DOHH2 (cell line): ENCODE measurements at regions not wholly inside any gene's neighbourhood (a gene's known extent, or its start where the extent isn't known, plus 50 kb on each side); places are given as distances from the start of the nearest gene placed in this dataset.
A peak's percentile ranks its signal among the peaks of the same experiment; 100 is the strongest.

Source experiments
- H3F3A ChIP-seq: fragments of 200-600 bp; sonication (generic), shearing (Covaris generic); 2 replicates; pipeline ENCODE4 v1.6.0; 2016; ENCODE audit warnings: antibody characterized with exemption, mild to moderate bottlenecking; ENCODE audit not compliant: control insufficient read depth, insufficient read depth
- H3K27ac ChIP-seq: fragments of 200-600 bp; sonication (generic); 2 replicates; pipeline ENCODE4 v1.5.1; 2014; ENCODE audit warnings: low read depth, mild to moderate bottlenecking, low read length, moderate library complexity
- H3K27me3 ChIP-seq: fragments of 200-600 bp; sonication (generic); 2 replicates; pipeline ENCODE4 v1.6.1; 2014; ENCODE audit warnings: mild to moderate bottlenecking, low read length, mixed read lengths; ENCODE audit not compliant: control insufficient read depth
- H3K36me3 ChIP-seq: fragments of 200-600 bp; sonication (generic); 2 replicates; pipeline ENCODE4 v1.6.1; 2014; ENCODE audit warnings: mild to moderate bottlenecking, low read length, moderate library complexity, mixed read lengths; ENCODE audit not compliant: control insufficient read depth
- H3K4me1 ChIP-seq: fragments of 200-600 bp; sonication (generic); 2 replicates; pipeline ENCODE4 v1.6.1; 2014; ENCODE audit warnings: mild to moderate bottlenecking, low read length, mixed read lengths; ENCODE audit not compliant: control insufficient read depth
- H3K4me2 ChIP-seq: fragments of 200-600 bp; sonication (generic); 2 replicates; pipeline ENCODE4 v1.6.0; 2014; ENCODE audit warnings: mild to moderate bottlenecking, low read length, moderate library complexity
- H3K4me3 ChIP-seq: fragments of 200-600 bp; sonication (generic); 2 replicates; pipeline ENCODE4 v1.5.1; 2014; ENCODE audit warnings: mild to moderate bottlenecking, low read length, mixed read lengths
- H3K79me2 ChIP-seq: fragments of 200-600 bp; sonication (generic); 2 replicates; pipeline ENCODE4 v1.6.1; 2014; ENCODE audit warnings: mild to moderate bottlenecking, low read length, mixed read lengths; ENCODE audit not compliant: control insufficient read depth
- H3K9me2 ChIP-seq: fragments of 200-600 bp; sonication (generic); replicated peaks from 2 replicates; pipeline ENCODE4 v1.6.1; 2014; ENCODE audit warnings: mild to moderate bottlenecking, low read length, mixed read lengths; ENCODE audit not compliant: control insufficient read depth
- H3K9me3 ChIP-seq: fragments of 200-600 bp; sonication (generic); 2 replicates; pipeline ENCODE4 v1.6.1; 2014; ENCODE audit warnings: antibody characterized with exemption, low read length, mixed read lengths; ENCODE audit not compliant: control insufficient read depth, insufficient read depth
- H4K20me1 ChIP-seq: fragments of 200-600 bp; sonication (generic); 2 replicates; pipeline ENCODE4 v1.6.0; 2014; ENCODE audit warnings: low read depth, mild to moderate bottlenecking, antibody characterized with exemption, low read length, moderate library complexity; ENCODE audit not compliant: control insufficient read depth, insufficient read depth
- CTCF ChIP-seq: fragments of 200-600 bp; sonication (generic); IDR thresholded peaks from one replicate; pipeline ENCODE4 v1.5.1; 2014; ENCODE audit warnings: antibody characterized with exemption, mild to moderate bottlenecking, low read depth, low read length; ENCODE audit not compliant: poor library complexity, severe bottlenecking
- EZH2phosphoT487 ChIP-seq: fragments of 200-600 bp; sonication (generic); IDR thresholded peaks from 2 replicates; pipeline ENCODE4 v1.6.1; 2017; ENCODE audit warnings: borderline replicate concordance, mild to moderate bottlenecking, antibody characterized with exemption, low read length, moderate library complexity, mixed read lengths

- H3K4me3 ChIP-seq = no peak overlapping the region
- H3K27me3 ChIP-seq = no peaks in the 10 kb centered on the region
- H3F3A ChIP-seq = no peaks in the 10 kb centered on the region
- H3K9me3 ChIP-seq = no peaks in the 10 kb centered on the region
- H3K9me2 ChIP-seq = no peaks in the 10 kb centered on the region
- no peaks in the 10 kb centered on the region for H4K20me1 ChIP-seq
- TF ChIP-seq CTCF = no peak
- no peak for TF ChIP-seq EZH2phosphoT487
- H3K4me1 ChIP-seq = peaks cover 5% of the 10 kb centered on the region
- H3K4me2 ChIP-seq = peak overlapping the region; percentile 13; the same call in 1 of the 2 replicates
- no peak overlapping the region for H3K27ac ChIP-seq
- H3K36me3 ChIP-seq = no peaks in the 10 kb centered on the region
- H3K79me2 ChIP-seq = no peaks in the 10 kb centered on the region
These were observed 75.5 kb upstream of the RERGL start for GRCh38 chr12:18165422-18165871.

- Histone ChIP-seq H3K9me2 (no peaks in the 10 kb centered on the region), H3K4me1 (peaks cover 5% of the 10 kb centered on the region), H3K27me3 (no peaks in the 10 kb centered on the region), H3K27ac (no peak overlapping the region), H3K4me2 (no peak overlapping the region), H3K4me3 (no peak overlapping the region), H3K9me3 (peaks cover 5% of the 10 kb centered on the region), H3K36me3 (no peaks in the 10 kb centered on the region), H3F3A (no peaks in the 10 kb centered on the region), H3K79me2 (no peaks in the 10 kb centered on the region), H4K20me1 (no peaks in the 10 kb centered on the region)
- TF ChIP-seq CTCF = no peak
- TF ChIP-seq EZH2phosphoT487 = no peak
These were observed 70.9 kb upstream of the RERGL start for GRCh38 chr12:18160901-18161300.

- Histone ChIP-seq H3K27me3 (no peaks in the 10 kb centered on the region), H3K9me2 (no peaks in the 10 kb centered on the region), H3K27ac (no peak overlapping the region), H3K4me1 (no peaks in the 10 kb centered on the region), H3K4me2 (no peak overlapping the region), H3K9me3 (peaks cover 5% of the 10 kb centered on the region), H3K36me3 (no peaks in the 10 kb centered on the region), H3F3A (no peaks in the 10 kb centered on the region), H3K79me2 (no peaks in the 10 kb centered on the region), H3K4me3 (no peak overlapping the region), H4K20me1 (no peaks in the 10 kb centered on the region)
- peak; percentile 88 for TF ChIP-seq CTCF
- no peak for TF ChIP-seq EZH2phosphoT487
These were observed 69.0 kb upstream of the RERGL start for GRCh38 chr12:18158774-18159557.
